OCI-LY1 (cell line): ENCODE measurements at regions not wholly inside any gene's neighbourhood (a gene's known extent, or its start where the extent isn't known, plus 50 kb on each side); places are given as distances from the start of the nearest gene placed in this dataset.
A peak's percentile ranks its signal among the peaks of the same experiment; 100 is the strongest.

ENCODE experiments used
- H2AFZ ChIP-seq: fragments of 200-600 bp; sonication (generic), shearing (Covaris generic); 2 replicates; pipeline ENCODE4 v1.6.0; 2014; ENCODE audit warnings: antibody characterized with exemption, mild to moderate bottlenecking, low read length
- H3F3A ChIP-seq: fragments of 200-600 bp; sonication (generic), shearing (Covaris generic); 2 replicates; pipeline ENCODE4 v1.6.0; 2014; ENCODE audit warnings: mild to moderate bottlenecking, antibody characterized with exemption, low read length, moderate library complexity; ENCODE audit not compliant: insufficient read depth
- H3K27ac ChIP-seq: fragments of 200-600 bp; sonication (generic); 2 replicates; pipeline ENCODE4 v1.5.1; 2014; ENCODE audit warnings: low read length, mixed run types, mild to moderate bottlenecking, low read depth; ENCODE audit not compliant: poor library complexity, severe bottlenecking
- H3K27me3 ChIP-seq: fragments of 200-600 bp; sonication (generic); 2 replicates; pipeline ENCODE4 v1.6.0; 2014; ENCODE audit warnings: antibody characterized with exemption, mild to moderate bottlenecking, low read length, moderate library complexity; ENCODE audit not compliant: insufficient read depth
- H3K36me3 ChIP-seq: fragments of 200-600 bp; sonication (generic); 2 replicates; pipeline ENCODE4 v1.6.1; 2014; ENCODE audit warnings: mild to moderate bottlenecking, antibody characterized with exemption, low read length, moderate library complexity, mixed read lengths; ENCODE audit not compliant: insufficient read depth
- H3K4me1 ChIP-seq: fragments of 200-600 bp; sonication (generic); 2 replicates; pipeline ENCODE4 v1.5.1; 2014; ENCODE audit warnings: mild to moderate bottlenecking, low read length, moderate library complexity; ENCODE audit not compliant: insufficient read depth, severe bottlenecking
- H3K4me2 ChIP-seq: fragments of 200-600 bp; sonication (generic), shearing (Covaris generic); 2 replicates; pipeline ENCODE4 v1.6.1; 2014; ENCODE audit warnings: low read length
- H3K4me3 ChIP-seq: fragments of 200-600 bp; sonication (generic); 2 replicates; pipeline ENCODE4 v1.5.1; 2014; ENCODE audit warnings: low read length, low read depth, mild to moderate bottlenecking, mixed read lengths; ENCODE audit not compliant: poor library complexity, severe bottlenecking
- H3K79me2 ChIP-seq: fragments of 200-600 bp; shearing (Covaris generic); 2 replicates; pipeline ENCODE4 v1.6.1; 2016; ENCODE audit warnings: mixed run types, low read length, mixed read lengths; ENCODE audit not compliant: insufficient read depth
- H3K9ac ChIP-seq: fragments of 200-600 bp; sonication (generic), shearing (Covaris generic); 2 replicates; pipeline ENCODE4 v1.6.1; 2014; ENCODE audit warnings: mild to moderate bottlenecking, low read length, mixed read lengths
- H3K9me2 ChIP-seq: fragments of 200-600 bp; sonication (generic), shearing (Covaris generic); 2 replicates; pipeline ENCODE4 v1.6.1; 2014; ENCODE audit warnings: low read depth, mild to moderate bottlenecking, low read length, mixed read lengths
- H3K9me3 ChIP-seq: fragments of 200-600 bp; shearing (Covaris generic); 2 replicates; pipeline ENCODE4 v1.6.1; 2014; ENCODE audit warnings: low read length, mixed read lengths
- H4K20me1 ChIP-seq: fragments of 200-600 bp; sonication (generic), shearing (Covaris generic); 2 replicates; pipeline ENCODE4 v1.6.0; 2016; ENCODE audit warnings: mild to moderate bottlenecking, low read length; ENCODE audit not compliant: insufficient read depth
- CTCF ChIP-seq: fragments of 200-600 bp; sonication (generic), shearing (Covaris generic); IDR thresholded peaks from 2 replicates; pipeline ENCODE4 v1.5.1; 2017; ENCODE audit warnings: mild to moderate bottlenecking, antibody characterized with exemption, low read length, moderate library complexity, mixed read lengths
- EZH2 ChIP-seq: fragments of 200-600 bp; sonication (generic), shearing (Covaris generic); IDR thresholded peaks from 2 replicates; pipeline ENCODE4 v1.8.0; 2017; ENCODE audit warnings: borderline replicate concordance, mixed run types, mild to moderate bottlenecking, antibody characterized with exemption, low read length, moderate library complexity, mixed read lengths

GRCh38 chr16:64153718-64154117 lies 968.1 kb downstream of the CDH11 start:
- Histone ChIP-seq H3K4me3 (no peak overlapping the region), H3K4me1 (peaks cover 40% of the 10 kb centered on the region), H3K9me2 (no peaks in the 10 kb centered on the region), H3K36me3 (no peaks in the 10 kb centered on the region), H3K27ac (no peak overlapping the region), H3K27me3 (no peaks in the 10 kb centered on the region), H3F3A (no peaks in the 10 kb centered on the region), H3K9me3 (no peaks in the 10 kb centered on the region), H4K20me1 (no peaks in the 10 kb centered on the region), H3K9ac (no peak overlapping the region), H3K79me2 (no peaks in the 10 kb centered on the region), H3K4me2 (no peak overlapping the region), H2AFZ (0 out of 2 replicates have a peak overlapping the region, but pooled peaks have one; percentile 57)
- no peak for TF ChIP-seq CTCF

- Histone ChIP-seq H3K79me2 (no peaks in the 10 kb centered on the region), H3F3A (no peaks in the 10 kb centered on the region), H3K4me3 (no peak overlapping the region), H3K36me3 (no peaks in the 10 kb centered on the region), H3K9me2 (no peaks in the 10 kb centered on the region), H3K9me3 (no peaks in the 10 kb centered on the region), H3K9ac (no peak overlapping the region), H4K20me1 (no peaks in the 10 kb centered on the region), H3K27ac (peak overlapping the region; percentile 23), H3K4me1 (peaks cover 34% of the 10 kb centered on the region), H3K4me2 (no peak overlapping the region), H3K27me3 (no peaks in the 10 kb centered on the region), H2AFZ (no peak overlapping the region)
- TF ChIP-seq EZH2 = no peak
These were observed 969.7 kb downstream of the CDH11 start for GRCh38 chr16:64151990-64152767.

GRCh38 chr16:64150193-64150592 lies 971.7 kb downstream of the CDH11 start:
- no peak for TF ChIP-seq EZH2
- TF ChIP-seq CTCF = no peak
- Histone ChIP-seq H3K79me2 (no peaks in the 10 kb centered on the region), H3F3A (no peaks in the 10 kb centered on the region), H3K36me3 (no peaks in the 10 kb centered on the region), H3K9me3 (no peaks in the 10 kb centered on the region), H3K27ac (peak overlapping the region; percentile 26), H3K4me3 (no peak overlapping the region), H3K9ac (no peak overlapping the region), H2AFZ (no peak overlapping the region), H3K4me1 (peaks cover 22% of the 10 kb centered on the region), H3K4me2 (no peak overlapping the region), H3K9me2 (no peaks in the 10 kb centered on the region), H4K20me1 (no peaks in the 10 kb centered on the region), H3K27me3 (no peaks in the 10 kb centered on the region)

GRCh38 chr16:64149756-64150155 lies 972.1 kb downstream of the CDH11 start:
- Histone ChIP-seq H3K9me2 (no peaks in the 10 kb centered on the region), H3F3A (no peaks in the 10 kb centered on the region), H3K4me2 (no peak overlapping the region), H3K27ac (peak overlapping the region; percentile 26), H3K9ac (no peak overlapping the region), H2AFZ (no peak overlapping the region), H3K27me3 (no peaks in the 10 kb centered on the region), H3K4me1 (peaks cover 22% of the 10 kb centered on the region), H3K36me3 (no peaks in the 10 kb centered on the region), H4K20me1 (no peaks in the 10 kb centered on the region), H3K79me2 (no peaks in the 10 kb centered on the region), H3K4me3 (no peak overlapping the region), H3K9me3 (no peaks in the 10 kb centered on the region)
- TF ChIP-seq EZH2 = no peak
- TF ChIP-seq CTCF = no peak
